ENCODE measurements at regions not wholly inside any gene's neighbourhood (a gene's known extent, or its start where the extent isn't known, plus 50 kb on each side); places are given as distances from the start of the nearest gene placed in this dataset.

GRCh38 chr9:18129809-18130334, 344.1 kb upstream of the ADAMTSL1 start:
- DNase-seq (no peak), ATAC-seq (ENCODE audit: low read depth) (no peak)
- no peaks in the 10 kb centered on the region for H3K4me1 Mint-ChIP-seq
- peaks cover 5% of the 10 kb centered on the region for H3K9me3 Mint-ChIP-seq
- no peak overlapping the region for H3K27ac Mint-ChIP-seq
- CTCF ChIA-PET: no interaction called here
- H3K4me3 Mint-ChIP-seq: no peak overlapping the region
- H3K36me3 Mint-ChIP-seq (ENCODE audit: low read depth): no peaks in the 10 kb centered on the region
- no peak for TF ChIP-seq CTCF (IDR thresholded peaks at IDR 0.05)
- H3K27me3 Mint-ChIP-seq: no peaks in the 10 kb centered on the region
- intact Hi-C loops (cut with micrococcal nuclease): no loop called here
- POLR2A ChIA-PET: no interaction called here

GRCh38 chr9:18136354-18136994, 337.5 kb upstream of the ADAMTSL1 start:
- no peak for DNase-seq
- no peak for TF ChIP-seq CTCF (IDR thresholded peaks at IDR 0.05)
- intact Hi-C loops (cut with micrococcal nuclease): no loop called here
- no peaks in the 10 kb centered on the region for H3K36me3 Mint-ChIP-seq (ENCODE audit: low read depth)
- ATAC-seq (ENCODE audit: low read depth): no peak
- no peaks in the 10 kb centered on the region for H3K27me3 Mint-ChIP-seq
- POLR2A ChIA-PET: no interaction called here
- no peaks in the 10 kb centered on the region for H3K4me1 Mint-ChIP-seq
- H3K9me3 Mint-ChIP-seq: peaks cover 2% of the 10 kb centered on the region
- H3K27ac Mint-ChIP-seq: no peak overlapping the region
- CTCF ChIA-PET: no interaction called here
- no peak overlapping the region for H3K4me3 Mint-ChIP-seq

GRCh38 chr9:18137815-18138214, 336.1 kb upstream of the ADAMTSL1 start:
- no peak for DNase-seq
- ChIA-PET POLR2A (no interaction called here), CTCF (no interaction called here)
- TF ChIP-seq CTCF (IDR thresholded peaks at IDR 0.05): no peak
- H3K9me3 Mint-ChIP-seq: no peaks in the 10 kb centered on the region
- intact Hi-C loops (cut with micrococcal nuclease): no loop called here
- no peaks in the 10 kb centered on the region for H3K27me3 Mint-ChIP-seq
- H3K27ac Mint-ChIP-seq: no peak overlapping the region
- ATAC-seq (ENCODE audit: low read depth): no peak
- H3K4me1 Mint-ChIP-seq: no peaks in the 10 kb centered on the region
- no peaks in the 10 kb centered on the region for H3K36me3 Mint-ChIP-seq (ENCODE audit: low read depth)
- no peak overlapping the region for H3K4me3 Mint-ChIP-seq

- Mint-ChIP-seq H3K36me3 (ENCODE audit: low read depth) (no peaks in the 10 kb centered on the region), H3K4me1 (no peaks in the 10 kb centered on the region), H3K27me3 (no peaks in the 10 kb centered on the region), H3K4me3 (no peak overlapping the region), H3K27ac (no peak overlapping the region), H3K9me3 (no peaks in the 10 kb centered on the region)
- CTCF ChIA-PET: no interaction called here
- no peak for ATAC-seq (ENCODE audit: low read depth)
- intact Hi-C loops (cut with micrococcal nuclease): no loop called here
- DNase-seq: no peak
- POLR2A ChIA-PET: no interaction called here
- TF ChIP-seq CTCF (IDR thresholded peaks at IDR 0.05): no peak
Measured at GRCh38 chr9:18138656-18139055, 335.3 kb upstream of the ADAMTSL1 start.

- TF ChIP-seq CTCF (IDR thresholded peaks at IDR 0.05): no peak
- Mint-ChIP-seq H3K4me1 (no peaks in the 10 kb centered on the region), H3K27me3 (no peaks in the 10 kb centered on the region), H3K27ac (no peak overlapping the region), H3K36me3 (ENCODE audit: low read depth) (no peaks in the 10 kb centered on the region), H3K4me3 (no peak overlapping the region), H3K9me3 (no peaks in the 10 kb centered on the region)
- no peak for ATAC-seq (ENCODE audit: low read depth)
- no peak for DNase-seq
- intact Hi-C loops (cut with micrococcal nuclease): no loop called here
- POLR2A ChIA-PET: no interaction called here
- CTCF ChIA-PET: no interaction called here
Measured at GRCh38 chr9:18141681-18142080, 332.3 kb upstream of the ADAMTSL1 start.

Measured in activated B cell treated with CpG ODN at 0.5 μM for 24 hours (primary cell).